ENCODE measurements at regions not wholly inside any gene's neighbourhood (a gene's known extent, or its start where the extent isn't known, plus 50 kb on each side); places are given as distances from the start of the nearest gene placed in this dataset.
"Not testable (repeated sequence)": the region's sequence is repeated elsewhere in the genome, so short reads cannot be mapped to it uniquely, and the experiment has no call there.

DNA sequence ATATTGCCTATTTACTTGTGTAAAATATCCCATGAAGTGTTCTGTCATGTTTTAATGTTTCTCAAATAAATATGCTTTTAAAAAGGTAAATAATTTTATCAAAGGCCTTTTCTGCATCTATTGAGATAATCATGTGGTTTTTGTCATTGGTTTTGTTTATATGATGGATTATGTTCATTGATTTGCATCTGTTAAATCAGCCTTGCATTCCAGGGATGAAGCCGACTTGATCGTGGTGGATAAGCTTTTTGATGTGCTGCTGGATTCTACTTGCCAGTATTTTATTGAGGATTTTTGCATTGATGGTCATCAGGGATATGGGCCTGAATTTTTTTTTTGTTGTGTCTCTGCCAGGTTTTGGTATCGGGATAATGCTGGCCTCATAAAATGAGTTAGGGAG, 63.9 kb upstream of the P2RY10 start:
- TF ChIP-seq, protein P1, sequence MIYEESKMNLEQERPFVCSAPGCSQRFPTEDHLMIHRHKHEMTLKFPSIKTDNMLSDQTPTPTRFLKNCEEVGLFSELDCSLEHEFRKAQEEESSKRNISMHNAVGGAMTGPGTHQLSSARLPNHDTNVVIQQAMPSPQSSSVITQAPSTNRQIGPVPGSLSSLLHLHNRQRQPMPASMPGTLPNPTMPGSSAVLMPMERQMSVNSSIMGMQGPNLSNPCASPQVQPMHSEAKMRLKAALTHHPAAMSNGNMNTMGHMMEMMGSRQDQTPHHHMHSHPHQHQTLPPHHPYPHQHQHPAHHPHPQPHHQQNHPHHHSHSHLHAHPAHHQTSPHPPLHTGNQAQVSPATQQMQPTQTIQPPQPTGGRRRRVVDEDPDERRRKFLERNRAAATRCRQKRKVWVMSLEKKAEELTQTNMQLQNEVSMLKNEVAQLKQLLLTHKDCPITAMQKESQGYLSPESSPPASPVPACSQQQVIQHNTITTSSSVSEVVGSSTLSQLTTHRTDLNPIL (CRISPR knock-in tag; IDR thresholded peaks at IDR 0.05; ENCODE audit: low read depth), result not testable (repeated sequence)
- not testable (repeated sequence) for TF ChIP-seq ARNTL (CRISPR knock-in tag; IDR thresholded peaks at IDR 0.05; ENCODE audit: borderline replicate concordance, low read depth); ZFP3 (CRISPR knock-in tag; IDR thresholded peaks at IDR 0.05); ZFP30 (CRISPR knock-in tag; IDR thresholded peaks at IDR 0.05)
- TF ChIP-seq, protein P2, sequence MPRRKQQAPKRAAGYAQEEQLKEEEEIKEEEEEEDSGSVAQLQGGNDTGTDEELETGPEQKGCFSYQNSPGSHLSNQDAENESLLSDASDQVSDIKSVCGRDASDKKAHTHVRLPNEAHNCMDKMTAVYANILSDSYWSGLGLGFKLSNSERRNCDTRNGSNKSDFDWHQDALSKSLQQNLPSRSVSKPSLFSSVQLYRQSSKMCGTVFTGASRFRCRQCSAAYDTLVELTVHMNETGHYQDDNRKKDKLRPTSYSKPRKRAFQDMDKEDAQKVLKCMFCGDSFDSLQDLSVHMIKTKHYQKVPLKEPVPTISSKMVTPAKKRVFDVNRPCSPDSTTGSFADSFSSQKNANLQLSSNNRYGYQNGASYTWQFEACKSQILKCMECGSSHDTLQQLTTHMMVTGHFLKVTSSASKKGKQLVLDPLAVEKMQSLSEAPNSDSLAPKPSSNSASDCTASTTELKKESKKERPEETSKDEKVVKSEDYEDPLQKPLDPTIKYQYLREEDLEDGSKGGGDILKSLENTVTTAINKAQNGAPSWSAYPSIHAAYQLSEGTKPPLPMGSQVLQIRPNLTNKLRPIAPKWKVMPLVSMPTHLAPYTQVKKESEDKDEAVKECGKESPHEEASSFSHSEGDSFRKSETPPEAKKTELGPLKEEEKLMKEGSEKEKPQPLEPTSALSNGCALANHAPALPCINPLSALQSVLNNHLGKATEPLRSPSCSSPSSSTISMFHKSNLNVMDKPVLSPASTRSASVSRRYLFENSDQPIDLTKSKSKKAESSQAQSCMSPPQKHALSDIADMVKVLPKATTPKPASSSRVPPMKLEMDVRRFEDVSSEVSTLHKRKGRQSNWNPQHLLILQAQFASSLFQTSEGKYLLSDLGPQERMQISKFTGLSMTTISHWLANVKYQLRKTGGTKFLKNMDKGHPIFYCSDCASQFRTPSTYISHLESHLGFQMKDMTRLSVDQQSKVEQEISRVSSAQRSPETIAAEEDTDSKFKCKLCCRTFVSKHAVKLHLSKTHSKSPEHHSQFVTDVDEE (CRISPR knock-in tag; IDR thresholded peaks at IDR 0.05), result not testable (repeated sequence)
